Suppressor macrophage treated with lipopolysaccharide for 4 hours (primary cell): ENCODE measurements at regions not wholly inside any gene's neighbourhood (a gene's known extent, or its start where the extent isn't known, plus 50 kb on each side); places are given as distances from the start of the nearest gene placed in this dataset.

Experiments used
- DNase-seq: peaks from one replicate; pipeline ENCODE4 v3.0.0-alpha.2; 2020

- DNase-seq = no peak
Measured at GRCh38 chr2:150042500-150043171, 444.8 kb downstream of the RND3 start.

- DNase-seq = no peak
Measured at GRCh38 chr2:150041722-150042425, 445.6 kb downstream of the RND3 start.

GRCh38 chr2:150036622-150037021 lies 449.0 kb upstream of the MMADHC start:
- DNase-seq = no peak

- no peak for DNase-seq
Measured at GRCh38 chr2:150034665-150035064, 447.1 kb upstream of the MMADHC start.

GRCh38 chr2:150030436-150031190 lies 443.0 kb upstream of the MMADHC start:
- no peak for DNase-seq

GRCh38 chr2:150028322-150028721 lies 440.7 kb upstream of the MMADHC start:
- DNase-seq = no peak

- DNase-seq = no peak
Measured at GRCh38 chr2:150027164-150027563, 439.6 kb upstream of the MMADHC start.

GRCh38 chr2:150023663-150024062 lies 436.1 kb upstream of the MMADHC start:
- no peak for DNase-seq

GRCh38 chr2:150023044-150023443 lies 435.5 kb upstream of the MMADHC start:
- DNase-seq = no peak

GRCh38 chr2:150020937-150021673 lies 433.5 kb upstream of the MMADHC start:
- DNase-seq = no peak

- DNase-seq = no peak
Measured at GRCh38 chr2:150020221-150020620, 432.6 kb upstream of the MMADHC start.

GRCh38 chr2:150019063-150019462 lies 431.5 kb upstream of the MMADHC start:
- DNase-seq = no peak

GRCh38 chr2:150012986-150013385 lies 425.4 kb upstream of the MMADHC start:
- no peak for DNase-seq

- no peak for DNase-seq
Measured at GRCh38 chr2:150011161-150011730, 423.7 kb upstream of the MMADHC start.

- DNase-seq = no peak
Measured at GRCh38 chr2:150008901-150009300, 421.3 kb upstream of the MMADHC start.

GRCh38 chr2:150007815-150008430 lies 420.3 kb upstream of the MMADHC start:
- no peak for DNase-seq

- DNase-seq = no peak
Measured at GRCh38 chr2:150006591-150006990, 419.0 kb upstream of the MMADHC start.

GRCh38 chr2:150003544-150003943 lies 416.0 kb upstream of the MMADHC start:
- no peak for DNase-seq

GRCh38 chr2:150001788-150002187 lies 414.2 kb upstream of the MMADHC start:
- DNase-seq = no peak

GRCh38 chr2:149996901-149997300 lies 409.3 kb upstream of the MMADHC start:
- no peak for DNase-seq

- DNase-seq = no peak
Measured at GRCh38 chr2:149994057-149994728, 406.6 kb upstream of the MMADHC start.

- no peak for DNase-seq
Measured at GRCh38 chr2:149993316-149993715, 405.7 kb upstream of the MMADHC start.
